GM10847 (cell line): ENCODE measurements at regions not wholly inside any gene's neighbourhood (a gene's known extent, or its start where the extent isn't known, plus 50 kb on each side); places are given as distances from the start of the nearest gene placed in this dataset.

Experiments used
- POLR2A ChIP-seq: IDR thresholded peaks from 2 replicates; pipeline ENCODE4 v1.6.1; 2011; ENCODE audit not compliant: insufficient read length; ENCODE audit errors: extremely low read depth

- TF ChIP-seq POLR2A: no peak
These were observed 81.9 kb upstream of the DHRSX start for GRCh38 chrX:2582667-2583066.

GRCh38 chrX:2581296-2581695 is 80.5 kb upstream of the DHRSX start:
- TF ChIP-seq POLR2A: no peak

DNA sequence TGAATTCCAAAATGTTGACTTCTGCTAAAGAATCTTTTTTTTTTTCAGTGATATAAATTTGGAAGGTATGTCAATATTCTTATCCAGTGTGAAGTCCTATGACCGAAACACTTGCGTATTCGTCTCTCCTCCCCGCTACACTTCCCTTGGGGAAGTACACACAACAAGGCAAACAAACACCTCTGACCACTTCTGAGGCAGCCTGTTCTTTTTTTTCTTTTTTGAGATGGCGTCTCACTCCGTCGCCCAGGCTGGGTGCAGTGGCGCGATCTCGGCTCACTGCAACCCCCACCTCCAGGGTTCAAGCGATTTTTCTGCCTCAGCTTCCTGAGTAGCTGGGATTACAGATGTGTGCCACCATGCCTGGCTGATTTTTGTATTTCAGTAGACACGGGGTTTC is 78.1 kb upstream of the DHRSX start:
- TF ChIP-seq POLR2A: no peak

GRCh38 chrX:2577844-2578466 is 77.2 kb upstream of the DHRSX start:
- no peak for TF ChIP-seq POLR2A

- TF ChIP-seq POLR2A: no peak
These were observed 76.0 kb upstream of the DHRSX start for GRCh38 chrX:2576793-2577192.

GRCh38 chrX:2574271-2574670 is 73.5 kb upstream of the DHRSX start:
- TF ChIP-seq POLR2A: no peak

DNA sequence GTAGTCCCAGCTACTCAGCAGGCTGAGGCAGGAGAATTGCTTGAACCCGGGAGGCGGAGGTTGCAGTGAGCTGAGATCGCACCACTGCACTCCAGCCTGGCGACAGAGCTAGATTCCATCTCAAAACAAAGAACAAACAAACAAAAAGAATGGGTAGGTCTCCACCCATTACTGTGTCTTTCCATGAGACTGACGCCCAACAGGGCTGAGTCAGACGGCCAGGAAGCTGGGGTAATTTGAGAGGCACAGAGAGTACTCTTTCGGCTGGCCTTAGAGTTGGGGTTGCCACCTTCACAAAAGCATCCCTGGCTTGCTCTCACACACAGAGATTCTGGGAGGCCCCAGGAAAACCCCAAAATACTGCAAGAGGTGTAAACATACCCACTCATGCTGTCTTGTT is 72.0 kb upstream of the DHRSX start:
- TF ChIP-seq POLR2A: no peak

- TF ChIP-seq POLR2A: no peak
These were observed 67.3 kb upstream of the DHRSX start for GRCh38 chrX:2568125-2568524.

DNA sequence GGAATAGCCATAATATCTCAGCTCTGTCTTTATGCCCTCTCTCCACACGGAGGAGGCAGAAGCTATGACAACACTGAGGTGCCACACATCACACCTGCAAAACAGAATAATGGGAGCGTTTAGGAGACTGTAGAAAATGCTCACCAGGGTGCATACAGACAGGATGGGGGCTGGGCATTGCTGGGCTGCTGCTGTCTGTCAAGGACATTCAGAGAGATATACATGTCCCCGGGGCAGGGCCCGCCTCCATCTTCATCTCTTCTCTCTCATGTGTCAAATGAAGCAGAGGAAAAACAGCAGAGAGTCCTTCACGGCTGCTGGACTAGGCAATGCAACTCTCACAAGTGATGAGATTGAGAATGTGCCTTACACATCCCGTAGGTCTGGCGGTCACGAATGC is 65.3 kb upstream of the DHRSX start:
- no peak for TF ChIP-seq POLR2A

GRCh38 chrX:2561456-2561855 is 60.7 kb upstream of the DHRSX start:
- no peak for TF ChIP-seq POLR2A

- no peak for TF ChIP-seq POLR2A
These were observed 58.3 kb upstream of the DHRSX start for GRCh38 chrX:2559124-2559523.

DNA sequence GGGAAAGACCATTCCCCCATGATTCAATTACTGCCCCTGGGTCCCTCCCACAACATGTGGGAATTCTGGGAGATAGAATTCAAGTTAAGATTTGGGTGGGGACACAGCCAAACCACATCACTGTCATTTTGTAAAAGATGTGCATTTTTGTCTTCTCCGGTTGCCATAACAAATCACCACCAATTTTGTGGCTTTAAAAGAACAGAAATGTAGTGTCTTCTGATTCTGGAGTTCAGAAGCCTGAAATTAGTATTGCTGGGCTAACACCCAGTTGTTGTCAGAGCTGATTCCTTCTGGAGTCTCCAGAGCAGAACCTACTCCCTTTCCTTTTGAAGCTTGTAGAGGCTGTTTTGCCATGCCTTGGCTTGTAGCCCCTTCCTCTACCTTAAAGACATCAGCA is 54.1 kb upstream of the DHRSX start:
- no peak for TF ChIP-seq POLR2A

DNA sequence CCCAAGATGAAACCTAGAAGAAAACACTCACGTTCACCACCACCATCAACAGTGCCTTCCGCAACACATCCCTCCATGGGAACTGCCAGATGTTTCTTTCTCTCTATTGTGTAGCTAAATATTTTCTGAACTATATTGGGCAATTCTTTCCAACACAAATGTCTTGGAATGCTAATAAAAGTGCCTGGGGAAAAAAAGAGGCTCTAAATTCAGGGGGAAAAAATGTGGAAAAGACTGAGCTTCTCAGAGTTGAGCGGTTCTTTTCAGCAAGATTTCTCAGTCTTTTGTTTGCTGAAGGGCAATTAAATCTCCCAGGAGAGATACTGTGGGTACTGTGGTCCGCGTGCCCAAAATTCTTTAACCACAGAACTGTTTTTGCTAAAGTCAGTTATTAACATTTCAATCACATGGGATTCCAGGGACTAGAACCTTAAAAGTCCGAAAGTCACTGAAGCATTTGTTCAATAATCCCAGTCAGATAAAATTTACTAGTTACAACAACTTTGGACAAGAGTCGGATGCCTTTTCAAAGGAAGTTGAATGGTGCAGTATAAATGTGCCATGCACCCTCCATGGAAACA is 51.9 kb upstream of the DHRSX start:
- TF ChIP-seq POLR2A: no peak

GRCh38 chrX:2550328-2551020 is 49.7 kb upstream of the DHRSX start:
- TF ChIP-seq POLR2A: no peak
